ENCODE measurements at regions not wholly inside any gene's neighbourhood (a gene's known extent, or its start where the extent isn't known, plus 50 kb on each side); places are given as distances from the start of the nearest gene placed in this dataset.
A peak's percentile ranks its signal among the peaks of the same experiment; 100 is the strongest.

GRCh38 chr22:19574247-19574646 lies 50.0 kb upstream of the CLDN5 start:
- DNase-seq (ENCODE audit: low spot score) = no peak

- DNase-seq (ENCODE audit: low spot score) = no peak
These were observed 52.5 kb upstream of the CLDN5 start for GRCh38 chr22:19576460-19577421.

- DNase-seq (ENCODE audit: low spot score) = no peak
These were observed 53.3 kb upstream of the CLDN5 start for GRCh38 chr22:19577422-19577966.

- DNase-seq (ENCODE audit: low spot score) = no peak
These were observed 54.2 kb upstream of the CLDN5 start for GRCh38 chr22:19578180-19579004.

- no peak for DNase-seq (ENCODE audit: low spot score)
These were observed 55.1 kb upstream of the CLDN5 start for GRCh38 chr22:19579115-19579811.

- peak; percentile 3 for DNase-seq (ENCODE audit: low spot score)
These were observed 55.7 kb upstream of the CLDN5 start for GRCh38 chr22:19579880-19580279.

GRCh38 chr22:19580291-19580890 lies 56.2 kb upstream of the CLDN5 start:
- no peak for DNase-seq (ENCODE audit: low spot score)

GRCh38 chr22:19582033-19582693 lies 58.0 kb upstream of the CLDN5 start:
- no peak for DNase-seq (ENCODE audit: low spot score)

GRCh38 chr22:19586922-19587684 lies 62.9 kb upstream of the CLDN5 start:
- no peak for DNase-seq (ENCODE audit: low spot score)

GRCh38 chr22:19590696-19591095 lies 66.5 kb upstream of the CLDN5 start:
- no peak for DNase-seq (ENCODE audit: low spot score)

GRCh38 chr22:19591568-19591967 lies 67.4 kb upstream of the CLDN5 start:
- no peak for DNase-seq (ENCODE audit: low spot score)

- no peak for DNase-seq (ENCODE audit: low spot score)
These were observed 68.3 kb upstream of the CLDN5 start for GRCh38 chr22:19592464-19592863.

GRCh38 chr22:19593991-19594569 lies 69.9 kb upstream of the CLDN5 start:
- DNase-seq (ENCODE audit: low spot score) = no peak

- DNase-seq (ENCODE audit: low spot score) = no peak
These were observed 71.3 kb upstream of the CLDN5 start for GRCh38 chr22:19595532-19595931.

GRCh38 chr22:19596680-19597398 lies 72.6 kb upstream of the CLDN5 start:
- DNase-seq (ENCODE audit: low spot score) = peak; percentile 2

- DNase-seq (ENCODE audit: low spot score) = peak; percentile 3
These were observed 73.2 kb upstream of the CLDN5 start for GRCh38 chr22:19597399-19597735.

- no peak for DNase-seq (ENCODE audit: low spot score)
These were observed 74.0 kb upstream of the CLDN5 start for GRCh38 chr22:19598054-19598855.

- no peak for DNase-seq (ENCODE audit: low spot score)
These were observed 74.8 kb upstream of the CLDN5 start for GRCh38 chr22:19599004-19599403.
